GM21576 (cell line): ENCODE measurements at regions not wholly inside any gene's neighbourhood (a gene's known extent, or its start where the extent isn't known, plus 50 kb on each side); places are given as distances from the start of the nearest gene placed in this dataset.

Experiments
- ATAC-seq: cut with Tn5 transposase; IDR thresholded peaks from one replicate; pipeline ENCODE4 v1.9.1; 2021; ENCODE audit warnings: mild to moderate bottlenecking, moderate library complexity; ENCODE audit not compliant: unreplicated experiment

- no peak for ATAC-seq
Observed at GRCh38 chr18:25875551-25876240, 214.7 kb downstream of the SS18 start.

DNA sequence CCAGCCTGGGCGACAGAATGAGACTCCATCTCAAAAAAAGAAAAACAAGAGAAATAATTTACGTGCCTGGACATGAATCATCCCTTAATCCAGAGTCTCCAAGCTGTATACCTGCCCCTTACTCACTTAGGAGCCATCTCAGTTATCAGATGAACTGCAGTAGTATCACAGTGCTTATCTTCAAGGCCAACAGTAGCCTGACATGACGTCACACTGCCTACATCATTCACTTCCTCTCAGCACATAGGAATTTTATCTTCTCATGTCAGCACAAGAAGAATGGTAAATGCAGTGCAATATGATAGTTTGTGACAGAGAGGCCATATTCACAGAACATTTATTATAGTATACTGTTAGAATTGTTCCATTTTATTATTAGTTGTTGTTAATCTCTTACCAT lies 216.6 kb downstream of the SS18 start:
- ATAC-seq = no peak

- no peak for ATAC-seq
Observed at GRCh38 chr18:25866331-25866730, 224.1 kb downstream of the SS18 start.

DNA sequence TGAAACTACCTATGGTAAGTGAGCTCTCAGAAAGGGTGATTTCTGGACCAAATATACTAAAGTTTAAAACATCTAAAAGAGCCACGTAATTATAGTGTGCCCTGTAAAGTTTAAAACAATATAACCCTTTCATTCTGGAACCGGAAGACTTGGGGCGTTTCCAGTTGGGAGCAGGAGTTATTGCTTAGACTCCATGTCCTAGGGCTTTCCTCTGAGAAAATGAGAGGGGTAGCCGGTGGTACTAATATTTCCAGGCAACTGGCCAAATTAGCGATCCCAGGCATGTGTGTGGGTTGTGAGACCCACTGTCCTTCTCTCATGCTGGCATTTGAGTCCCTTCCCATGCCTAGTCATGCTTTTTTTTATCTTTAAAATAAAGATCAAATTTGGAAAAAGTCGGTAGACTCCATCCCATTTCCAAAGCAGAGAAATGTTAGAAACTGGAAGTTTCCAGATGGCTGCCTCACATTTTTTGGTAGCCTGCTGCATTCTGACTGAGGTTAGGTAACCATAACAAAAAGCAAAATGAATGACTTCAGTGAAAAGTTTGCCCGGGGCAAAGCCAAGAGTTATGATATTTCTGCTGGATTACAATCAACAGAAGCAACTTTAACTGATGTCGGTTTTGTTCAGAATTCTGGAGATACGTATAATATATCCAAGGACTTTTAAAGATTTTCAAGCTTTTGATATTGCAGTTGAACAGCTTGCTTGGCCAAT lies 227.4 kb downstream of the SS18 start:
- ATAC-seq = no peak

DNA sequence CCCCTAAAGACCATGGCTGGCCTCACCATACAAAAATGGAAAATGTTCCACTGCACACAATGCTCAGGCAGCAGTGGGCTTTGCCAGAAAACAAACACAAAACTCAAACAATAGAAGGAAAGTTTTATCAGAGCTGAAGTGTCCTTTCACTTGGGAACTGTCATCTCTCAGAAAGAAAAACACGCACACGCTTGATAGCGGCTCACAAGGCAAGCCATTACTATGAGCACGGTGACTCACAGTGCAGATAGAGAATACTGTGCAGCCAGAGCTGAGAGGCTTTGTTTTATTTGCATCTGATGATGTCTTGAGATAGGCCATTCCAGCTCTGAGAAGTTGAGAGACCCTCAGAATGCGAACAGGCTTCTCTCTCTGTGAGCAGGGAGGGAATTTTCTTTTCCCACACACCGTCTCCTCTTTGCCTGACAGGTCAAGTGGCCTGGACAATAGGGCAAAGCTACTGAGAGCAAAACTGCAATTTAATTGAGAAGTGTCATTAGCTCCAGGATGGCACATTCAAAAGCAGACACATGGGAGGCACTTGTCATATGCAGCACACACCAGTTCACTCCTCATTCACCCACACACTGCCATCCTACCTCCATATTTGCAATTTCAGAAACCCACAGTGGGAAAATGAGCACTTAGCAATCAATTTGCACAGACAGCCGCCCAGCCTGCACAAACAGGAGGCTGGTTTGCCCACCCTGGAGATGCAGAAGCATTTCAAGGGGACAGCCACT lies 236.6 kb downstream of the SS18 start:
- no peak for ATAC-seq

GRCh38 chr18:25843791-25844190 lies 246.6 kb downstream of the SS18 start:
- ATAC-seq = no peak

- no peak for ATAC-seq
Observed at GRCh38 chr18:25842665-25843064, 247.7 kb downstream of the SS18 start.

- ATAC-seq = no peak
Observed at GRCh38 chr18:25834061-25834460, 256.4 kb downstream of the SS18 start.

DNA sequence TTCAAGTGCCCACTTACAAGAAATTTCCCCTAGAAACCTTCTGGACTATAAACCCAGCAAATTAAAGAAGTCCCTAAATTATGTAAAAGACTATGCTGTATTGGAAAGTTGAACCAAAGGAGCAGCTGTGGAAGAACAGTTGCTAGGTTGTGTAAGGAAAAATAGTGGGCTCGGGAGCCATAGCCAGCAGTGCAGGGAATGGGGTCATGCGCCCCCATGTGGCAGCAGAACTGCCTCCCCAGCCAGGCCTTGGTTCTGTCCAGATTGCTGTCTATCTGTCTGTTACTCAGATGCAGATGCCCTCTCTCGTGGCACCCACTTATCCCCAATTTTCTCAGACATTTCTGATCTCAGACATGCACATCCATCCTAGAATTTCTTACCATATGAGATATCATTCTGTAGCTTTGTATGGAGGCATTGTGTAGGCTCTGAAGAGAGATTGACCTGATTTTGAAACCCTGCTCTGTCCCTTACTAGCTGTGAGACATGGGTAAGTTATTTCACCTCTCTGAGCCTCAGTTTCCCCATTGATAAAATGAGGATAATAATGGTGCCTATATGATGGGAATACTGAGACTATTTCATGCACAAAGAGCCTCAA lies 258.3 kb downstream of the SS18 start:
- ATAC-seq = peak; percentile 62

DNA sequence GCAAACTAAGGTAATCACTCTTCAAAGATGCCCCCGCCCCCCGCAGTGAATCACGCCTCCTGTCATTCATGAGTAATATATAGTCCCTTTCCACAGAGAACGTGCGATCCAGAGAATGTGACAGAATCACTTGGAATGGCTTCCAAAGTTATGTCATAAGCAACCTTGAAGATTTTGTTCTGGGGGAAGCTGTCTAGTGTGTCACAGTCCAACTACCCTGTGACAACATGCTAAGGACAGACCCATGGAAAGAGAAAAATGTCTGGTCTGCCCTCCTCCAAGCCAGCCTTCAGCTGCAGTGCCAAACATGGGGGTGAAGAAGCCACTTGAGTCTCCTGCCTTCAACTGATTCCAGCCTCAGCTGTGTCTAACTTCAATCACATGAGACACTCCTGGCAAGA lies 259.1 kb downstream of the SS18 start:
- no peak for ATAC-seq

- ATAC-seq = no peak
Observed at GRCh38 chr18:25830787-25831186, 259.6 kb downstream of the SS18 start.

GRCh38 chr18:25827961-25828561 lies 262.4 kb downstream of the SS18 start:
- ATAC-seq = no peak

GRCh38 chr18:25827228-25827627 lies 263.2 kb downstream of the SS18 start:
- ATAC-seq = no peak

DNA sequence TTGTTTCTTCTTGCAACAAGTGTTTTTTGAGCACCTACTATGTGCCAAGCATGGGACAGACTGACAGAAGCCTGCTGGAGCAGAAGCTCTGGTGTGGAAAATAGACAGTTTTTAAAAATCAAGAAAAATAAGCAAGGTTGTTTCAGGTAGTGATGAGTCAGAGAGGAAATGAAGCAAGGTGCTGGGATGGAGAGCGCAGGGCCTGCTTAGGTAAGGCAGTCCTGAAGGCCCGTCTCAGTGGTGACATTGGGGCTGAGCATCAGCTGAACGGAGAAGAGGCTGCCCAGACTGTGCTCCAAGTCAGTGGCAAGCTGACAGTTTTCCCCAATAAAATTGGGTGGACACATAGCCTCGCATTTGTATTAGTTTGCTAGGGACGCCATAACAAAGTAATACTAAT lies 263.6 kb downstream of the SS18 start:
- no peak for ATAC-seq

DNA sequence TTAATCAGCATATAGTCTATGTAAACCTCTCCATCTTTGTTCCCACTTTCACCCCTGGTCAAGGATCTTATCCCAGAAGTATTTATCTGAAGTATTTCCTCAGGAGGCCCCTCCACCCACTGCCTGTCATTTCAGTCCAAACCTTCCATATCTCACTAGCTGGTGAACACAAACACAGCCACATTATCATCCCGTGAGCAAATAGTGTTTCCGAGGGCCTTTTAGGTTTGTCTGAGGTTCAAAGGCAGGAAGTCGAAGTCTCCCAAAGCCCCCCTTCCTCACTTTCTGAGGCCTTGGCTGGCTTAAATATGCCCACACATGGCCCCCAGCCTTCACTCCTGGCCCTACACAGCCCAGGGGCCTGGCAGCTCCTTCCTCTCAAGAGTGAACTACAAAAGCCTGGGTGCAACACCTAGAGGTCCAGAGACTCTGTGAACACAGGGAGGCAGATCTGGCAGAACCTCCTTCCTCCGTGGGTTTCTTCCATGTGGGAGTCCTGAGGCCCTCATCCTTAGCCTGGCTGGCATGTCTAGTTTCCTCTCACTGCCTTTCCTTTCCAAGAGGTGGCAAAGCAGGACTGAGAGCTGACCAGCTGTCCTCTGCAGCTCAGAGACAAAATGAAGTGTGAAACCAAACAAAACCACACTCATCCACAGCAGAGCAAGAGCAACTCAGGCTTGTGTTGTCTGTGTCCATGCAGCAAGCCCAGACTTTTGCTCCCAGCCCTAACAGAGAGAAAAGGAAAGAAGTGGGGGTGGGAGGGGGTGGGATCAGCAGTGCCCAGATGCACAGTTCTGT lies 264.2 kb downstream of the SS18 start:
- no peak for ATAC-seq

DNA sequence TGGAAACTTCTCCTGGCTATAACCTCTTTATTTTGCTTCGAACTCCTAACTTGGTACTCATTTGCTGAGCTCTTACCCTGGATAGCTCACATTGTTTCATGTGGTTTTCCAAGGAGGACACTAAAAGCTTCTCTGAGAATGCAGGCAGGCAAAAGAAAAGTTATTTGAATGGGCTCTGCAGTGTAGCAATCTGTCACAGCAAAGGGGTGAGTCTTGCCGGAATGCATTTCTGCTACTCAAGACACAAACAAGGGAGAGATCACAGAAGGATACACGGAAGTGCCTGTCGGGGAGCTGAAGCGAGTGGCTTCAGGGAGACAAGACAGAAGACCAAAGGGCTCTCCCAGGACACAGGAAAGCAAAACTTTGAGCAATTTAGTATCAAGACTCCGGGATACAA lies 265.4 kb downstream of the SS18 start:
- ATAC-seq = no peak

- ATAC-seq = no peak
Observed at GRCh38 chr18:25819746-25820363, 270.6 kb downstream of the SS18 start.

GRCh38 chr18:25818505-25818904 lies 271.9 kb downstream of the SS18 start:
- no peak for ATAC-seq

- ATAC-seq = no peak
Observed at GRCh38 chr18:25817546-25818237, 272.7 kb downstream of the SS18 start.
